Naive thymus-derived CD4-positive, alpha-beta T cell (primary cell): ENCODE measurements at regions not wholly inside any gene's neighbourhood (a gene's known extent, or its start where the extent isn't known, plus 50 kb on each side); places are given as distances from the start of the nearest gene placed in this dataset.

Experiments used
- ATAC-seq: fragments of 150-1000 bp; cut with Tn5 transposase; 2 replicates; pipeline ENCODE4 v1.10.0; 2021; ENCODE audit warnings: mild to moderate bottlenecking, moderate library complexity
- CTCF ChIA-PET: fragments of 350-600 bp; sonication (Branson Sonifier 250); formaldehyde crosslinking; loops from one replicate; lab custom pipeline; 2021; ENCODE audit warnings: antibody characterized with exemption; lab: Charles Lee
- POLR2A ChIA-PET: fragments of 350-600 bp; sonication (Branson Sonifier 250); formaldehyde crosslinking; loops from one replicate; lab custom pipeline; 2021; ENCODE audit warnings: antibody characterized with exemption, inconsistent platforms; lab: Charles Lee
- DNase-seq, 9 donors: peaks; one replicate each; pipeline versions ENCODE4 v3.0.0 to v3.0.0-alpha.2; 2020 to 2022; ENCODE audit warnings: mixed read lengths in 1 of 9
- H3K27ac ChIP-seq: one replicate; pipeline ENCODE4 v1.7.0; 2013; ENCODE audit warnings: mild to moderate bottlenecking, low read depth, low read length, moderate library complexity
- H3K27me3 ChIP-seq, 2 donors: one replicate each; pipeline ENCODE4 v1.7.0; 2013; ENCODE audit warnings: low read length in 2 of 2, mild to moderate bottlenecking in 2 of 2, moderate library complexity in 2 of 2; ENCODE audit not compliant: control insufficient read depth in 2 of 2, insufficient read depth in 2 of 2
- H3K36me3 ChIP-seq, 3 experiments: 1 replicate in 2 of 3; 2 replicates in 1 of 3; pipeline ENCODE4 v1.7.0; 2013; ENCODE audit warnings: low read length in 3 of 3, mild to moderate bottlenecking in 3 of 3, moderate library complexity in 1 of 3; ENCODE audit not compliant: insufficient read depth in 3 of 3, control insufficient read depth in 2 of 3
- H3K4me1 ChIP-seq, 2 donors: one replicate each; pipeline ENCODE4 v1.7.0; 2013; ENCODE audit warnings: low read length in 2 of 2, mild to moderate bottlenecking in 2 of 2, moderate library complexity in 1 of 2; ENCODE audit not compliant: control insufficient read depth in 2 of 2, insufficient read depth in 2 of 2
- H3K4me3 ChIP-seq: 2 replicates; pipeline ENCODE4 v1.7.0; 2013; ENCODE audit warnings: mild to moderate bottlenecking, low read length
- H3K9me3 ChIP-seq, 3 experiments: 1 replicate in 2 of 3; 2 replicates in 1 of 3; pipeline ENCODE4 v1.7.0; 2013; ENCODE audit warnings: low read length in 3 of 3; ENCODE audit not compliant: control insufficient read depth in 2 of 3
- H3K27ac Mint-ChIP-seq, 9 donors: one replicate each; pipeline ENCODE4 v1.8.0; 2020 to 2022; ENCODE audit warnings: mixed read lengths in 9 of 9, mild to moderate bottlenecking in 8 of 9, moderate library complexity in 5 of 9, inconsistent platforms in 2 of 9
- H3K27me3 Mint-ChIP-seq, 5 donors: one replicate each; pipeline ENCODE4 v1.8.0; 2021 to 2022; ENCODE audit warnings: mixed read lengths in 5 of 5, mild to moderate bottlenecking in 1 of 5
- H3K36me3 Mint-ChIP-seq, 5 donors: one replicate each; pipeline ENCODE4 v1.8.0; 2020 to 2022; ENCODE audit warnings: mixed read lengths in 5 of 5, mild to moderate bottlenecking in 3 of 5, inconsistent platforms in 1 of 5
- H3K4me1 Mint-ChIP-seq, 7 donors: one replicate each; pipeline ENCODE4 v1.8.0; 2020 to 2022; ENCODE audit warnings: mixed read lengths in 7 of 7, mild to moderate bottlenecking in 3 of 7, inconsistent platforms in 1 of 7
- H3K4me3 Mint-ChIP-seq, 10 donors: one replicate each; pipeline ENCODE4 v1.8.0; 2020 to 2022; ENCODE audit warnings: mild to moderate bottlenecking in 10 of 10, mixed read lengths in 10 of 10, moderate library complexity in 6 of 10, inconsistent platforms in 2 of 10
- H3K9me3 Mint-ChIP-seq, 11 donors: one replicate each; pipeline ENCODE4 v1.8.0; 2020 to 2022; ENCODE audit warnings: mixed read lengths in 11 of 11, mild to moderate bottlenecking in 4 of 11, inconsistent platforms in 1 of 11, moderate library complexity in 1 of 11
- intact Hi-C, 2 donors: fragments of 100-400 bp; cut with micrococcal nuclease; formaldehyde crosslinking; loops; one replicate each; pipeline ENCODE4 v1.15.1; 2023

- Histone ChIP-seq H3K27me3 (no peaks in the 10 kb centered on the region), H3K4me3 (no peak overlapping the region), H3K36me3 (no peaks in the 10 kb centered on the region), H3K9me3 (peaks cover 0 to 3% (median 0%) of the 10 kb centered on the region in 3 experiments), H3K4me1 (no peaks in the 10 kb centered on the region), H3K27ac (no peak overlapping the region)
- intact Hi-C loops: no loop called here
- no peak for ATAC-seq
- ChIA-PET POLR2A (no interaction called here), CTCF (no interaction called here)
- Mint-ChIP-seq H3K4me1 (no peaks in the 10 kb centered on the region), H3K4me3 (no peak overlapping the region), H3K9me3 (peaks cover 0 to 11% (median 4%) of the 10 kb centered on the region in 11 donors), H3K27me3 (no peaks in the 10 kb centered on the region), H3K36me3 (no peaks in the 10 kb centered on the region), H3K27ac (no peak overlapping the region)
- no peak for DNase-seq
Measured at GRCh38 chr4:35342833-35343232, 901.5 kb downstream of the ARAP2 start.

GRCh38 chr4:35347276-35347675 is 897.0 kb downstream of the ARAP2 start:
- ATAC-seq: no peak
- no peaks in the 10 kb centered on the region for H3K36me3 ChIP-seq
- no peak for DNase-seq
- ChIA-PET POLR2A (no interaction called here), CTCF (no interaction called here)
- H3K9me3 ChIP-seq: peaks cover 0 to 10% (median 0%) of the 10 kb centered on the region in 3 experiments
- Mint-ChIP-seq H3K9me3 (peaks cover 0 to 33% (median 12%) of the 10 kb centered on the region in 11 donors), H3K27ac (no peak overlapping the region), H3K27me3 (no peaks in the 10 kb centered on the region), H3K4me1 (no peaks in the 10 kb centered on the region), H3K36me3 (no peaks in the 10 kb centered on the region), H3K4me3 (no peak overlapping the region)
- no peaks in the 10 kb centered on the region for H3K4me1 ChIP-seq
- intact Hi-C loops: no loop called here
- no peak overlapping the region for H3K4me3 ChIP-seq
- H3K27me3 ChIP-seq: no peaks in the 10 kb centered on the region
- no peak overlapping the region for H3K27ac ChIP-seq

- POLR2A ChIA-PET: no interaction called here
- intact Hi-C loops: no loop called here
Measured at GRCh38 chr4:35358001-35358584, 886.2 kb downstream of the ARAP2 start.

GRCh38 chr4:35364321-35364870 is 879.9 kb downstream of the ARAP2 start:
- CTCF ChIA-PET: no interaction called here
- Histone ChIP-seq H3K36me3 (no peaks in the 10 kb centered on the region), H3K4me1 (no peaks in the 10 kb centered on the region), H3K4me3 (no peak overlapping the region), H3K9me3 (no peaks in the 10 kb centered on the region), H3K27ac (no peak overlapping the region), H3K27me3 (no peaks in the 10 kb centered on the region)
- POLR2A ChIA-PET: no interaction called here
- Mint-ChIP-seq H3K27ac (no peak overlapping the region), H3K36me3 (peaks cover 0 to 4% (median 0%) of the 10 kb centered on the region in 5 donors), H3K27me3 (no peaks in the 10 kb centered on the region), H3K4me1 (no peaks in the 10 kb centered on the region), H3K9me3 (peaks cover 3 to 17% (median 11%) of the 10 kb centered on the region in 11 donors), H3K4me3 (no peak overlapping the region)
- no peak for DNase-seq
- no peak for ATAC-seq
- intact Hi-C loops: no loop called here

More at GRCh38 chr4:35358001-35358584, 886.2 kb downstream of the ARAP2 start:
- ATAC-seq (no peak), DNase-seq (no peak)
- CTCF ChIA-PET: interaction anchor here (0.7 kb wide), 1 partner anchor 19 kb away, joined by 3 read pairs; no protein-coding TSS in a partner anchor
- H3K27ac ChIP-seq: no peak overlapping the region
- Mint-ChIP-seq H3K27ac (no peak overlapping the region), H3K27me3 (no peaks in the 10 kb centered on the region), H3K36me3 (no peaks in the 10 kb centered on the region), H3K4me3 (no peak overlapping the region), H3K9me3 (peaks cover 0 to 17% (median 6%) of the 10 kb centered on the region in 11 donors), H3K4me1 (no peaks in the 10 kb centered on the region)
- H3K27me3 ChIP-seq: no peaks in the 10 kb centered on the region
- H3K36me3 ChIP-seq: no peaks in the 10 kb centered on the region
- no peaks in the 10 kb centered on the region for H3K4me1 ChIP-seq
- H3K9me3 ChIP-seq: no peaks in the 10 kb centered on the region
- no peak overlapping the region for H3K4me3 ChIP-seq

GRCh38 chr4:35365186-35365585 is 879.1 kb downstream of the ARAP2 start:
- H3K4me3 Mint-ChIP-seq: no peak overlapping the region
- peaks cover 2 to 17% (median 12%) of the 10 kb centered on the region in 11 donors for H3K9me3 Mint-ChIP-seq
- no peaks in the 10 kb centered on the region for H3K4me1 Mint-ChIP-seq
- no peak for ATAC-seq
- H3K9me3 ChIP-seq: no peaks in the 10 kb centered on the region
- no peak overlapping the region for H3K27ac Mint-ChIP-seq
- DNase-seq: no peak
- no peaks in the 10 kb centered on the region for H3K36me3 ChIP-seq
- ChIA-PET POLR2A (no interaction called here), CTCF (no interaction called here)
- H3K4me3 ChIP-seq: no peak overlapping the region
- H3K27ac ChIP-seq: no peak overlapping the region
- H3K27me3 Mint-ChIP-seq: no peaks in the 10 kb centered on the region
- H3K36me3 Mint-ChIP-seq: peaks cover 0 to 4% (median 0%) of the 10 kb centered on the region in 5 donors
- H3K4me1 ChIP-seq: no peaks in the 10 kb centered on the region
- intact Hi-C loops: no loop called here
- no peaks in the 10 kb centered on the region for H3K27me3 ChIP-seq

GRCh38 chr4:35399912-35400311 is 844.4 kb downstream of the ARAP2 start:
- Mint-ChIP-seq H3K9me3 (peaks cover 0 to 6% (median 0%) of the 10 kb centered on the region in 11 donors), H3K27ac (no peak overlapping the region), H3K36me3 (no peaks in the 10 kb centered on the region), H3K4me1 (no peaks in the 10 kb centered on the region), H3K27me3 (no peaks in the 10 kb centered on the region), H3K4me3 (no peak overlapping the region)
- POLR2A ChIA-PET: no interaction called here
- Histone ChIP-seq H3K4me1 (no peaks in the 10 kb centered on the region), H3K27me3 (no peaks in the 10 kb centered on the region), H3K9me3 (no peaks in the 10 kb centered on the region), H3K27ac (no peak overlapping the region), H3K36me3 (no peaks in the 10 kb centered on the region), H3K4me3 (no peak overlapping the region)
- ATAC-seq: no peak
- intact Hi-C loops: no loop called here
- no peak for DNase-seq
- CTCF ChIA-PET: no interaction called here

- H3K27me3 Mint-ChIP-seq: no peaks in the 10 kb centered on the region
- no peaks in the 10 kb centered on the region for H3K4me1 Mint-ChIP-seq
- no peaks in the 10 kb centered on the region for H3K9me3 ChIP-seq
- POLR2A ChIA-PET: no interaction called here
- CTCF ChIA-PET: no interaction called here
- H3K27ac ChIP-seq: no peak overlapping the region
- H3K4me3 ChIP-seq: no peak overlapping the region
- DNase-seq (no peak), ATAC-seq (no peak)
- H3K9me3 Mint-ChIP-seq: peaks cover 0 to 6% (median 0%) of the 10 kb centered on the region in 11 donors
- H3K4me1 ChIP-seq: no peaks in the 10 kb centered on the region
- H3K36me3 Mint-ChIP-seq: no peaks in the 10 kb centered on the region
- intact Hi-C loops: no loop called here
- no peak overlapping the region for H3K27ac Mint-ChIP-seq
- no peak overlapping the region for H3K4me3 Mint-ChIP-seq
- H3K27me3 ChIP-seq: no peaks in the 10 kb centered on the region
- no peaks in the 10 kb centered on the region for H3K36me3 ChIP-seq
Measured at GRCh38 chr4:35423104-35423503, 821.2 kb downstream of the ARAP2 start.
